Stimulated activated CD8-positive, alpha-beta memory T cell treated with anti-CD3 and anti-CD28 coated beads, Interleukin-4, amount 100 ng/mL, for 24 hours (primary cell): ENCODE measurements at regions not wholly inside any gene's neighbourhood (a gene's known extent, or its start where the extent isn't known, plus 50 kb on each side); places are given as distances from the start of the nearest gene placed in this dataset.

Experiments
- DNase-seq: peaks from one replicate; pipeline ENCODE4 v3.0.0-alpha.2; 2020; ENCODE audit warnings: low read depth

DNA sequence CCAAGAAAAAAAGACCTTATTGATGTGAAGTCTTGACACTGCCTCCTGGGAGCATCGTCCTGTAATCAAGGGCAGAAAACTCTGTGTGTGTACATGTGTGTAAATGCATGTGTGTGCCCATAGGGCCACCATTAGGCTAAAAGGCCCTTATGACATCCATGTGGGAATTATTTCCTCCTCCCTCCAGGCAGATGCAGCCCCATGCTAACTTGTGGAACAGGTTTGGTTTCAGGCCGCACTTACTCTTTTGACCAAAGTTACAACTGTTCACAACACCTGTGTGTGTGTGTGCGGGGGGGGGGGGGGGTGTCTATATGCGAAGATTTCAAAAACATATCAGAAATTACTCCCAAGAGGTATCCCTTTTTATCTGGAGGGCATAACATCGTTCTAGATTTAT is 87.4 kb upstream of the SLC14A2 start:
- no peak for DNase-seq

- no peak for DNase-seq
Measured at GRCh38 chr18:45528712-45529336, 86.5 kb upstream of the SLC14A2 start.

- DNase-seq: no peak
Measured at GRCh38 chr18:45538444-45538843, 76.8 kb upstream of the SLC14A2 start.

- no peak for DNase-seq
Measured at GRCh38 chr18:45539491-45539891, 75.8 kb upstream of the SLC14A2 start.

DNA sequence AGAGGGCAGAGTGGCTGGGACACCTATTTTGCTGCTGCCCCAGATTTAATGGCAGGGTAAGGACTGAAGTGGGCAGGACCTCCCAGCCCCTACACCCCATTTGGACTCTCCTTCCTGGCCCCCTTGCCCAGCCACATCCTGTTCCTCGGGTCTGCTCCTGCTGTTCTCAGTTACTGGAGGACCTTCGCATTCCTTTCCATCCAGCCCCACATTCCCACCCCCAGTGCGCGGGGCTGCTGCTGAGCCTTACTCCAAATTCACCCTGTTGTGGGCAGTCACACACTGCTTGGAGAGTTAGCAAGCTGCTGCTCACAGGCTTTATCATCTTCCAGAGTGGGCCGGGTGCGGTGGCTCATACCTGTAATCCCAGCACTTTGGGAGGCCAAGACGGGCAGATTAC is 75.2 kb upstream of the SLC14A2 start:
- no peak for DNase-seq

GRCh38 chr18:45541421-45541820 is 73.9 kb upstream of the SLC14A2 start:
- DNase-seq: no peak

- no peak for DNase-seq
Measured at GRCh38 chr18:45542043-45542442, 73.2 kb upstream of the SLC14A2 start.

DNA sequence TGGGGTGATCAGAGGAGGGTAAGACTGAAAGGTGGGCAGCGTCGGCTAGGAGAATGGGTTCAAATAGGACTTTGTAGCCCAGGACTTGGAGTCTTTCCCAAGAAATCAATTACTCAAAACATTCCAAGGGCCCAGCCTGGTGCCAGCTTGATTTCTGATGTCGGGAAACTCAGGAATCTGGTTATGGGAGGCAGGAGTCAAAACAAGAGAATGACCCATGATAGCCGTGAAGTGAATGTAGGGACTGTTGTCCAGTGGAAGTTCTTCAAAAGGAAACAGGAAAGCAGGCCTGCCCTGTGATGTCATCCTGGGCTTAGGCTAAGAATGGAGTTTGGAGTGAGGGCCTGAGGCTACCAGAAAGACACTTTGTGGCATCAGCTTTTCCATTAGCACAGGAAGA is 67.4 kb upstream of the SLC14A2 start:
- no peak for DNase-seq

DNA sequence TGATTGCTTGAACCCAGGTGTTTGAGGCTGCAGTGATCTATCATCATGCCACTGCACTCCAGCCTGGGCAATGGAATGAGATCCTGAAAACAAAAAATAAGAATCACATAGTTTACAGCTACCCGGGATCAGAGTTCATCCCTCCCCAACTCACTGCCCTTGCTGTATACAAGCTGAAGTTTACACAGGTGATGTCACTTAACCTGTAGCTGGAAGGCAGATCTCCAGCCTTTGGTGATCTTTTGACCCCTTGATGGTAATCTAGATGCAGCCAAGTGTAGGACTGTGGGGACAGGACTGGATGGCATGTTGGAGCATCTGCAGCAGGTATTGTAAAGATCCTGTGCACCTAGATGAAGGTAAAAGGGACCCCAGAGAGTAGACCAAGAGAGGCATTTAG is 66.7 kb upstream of the SLC14A2 start:
- DNase-seq: no peak

- no peak for DNase-seq
Measured at GRCh38 chr18:45549290-45549689, 66.0 kb upstream of the SLC14A2 start.

GRCh38 chr18:45551142-45551815 is 64.0 kb upstream of the SLC14A2 start:
- DNase-seq: no peak

DNA sequence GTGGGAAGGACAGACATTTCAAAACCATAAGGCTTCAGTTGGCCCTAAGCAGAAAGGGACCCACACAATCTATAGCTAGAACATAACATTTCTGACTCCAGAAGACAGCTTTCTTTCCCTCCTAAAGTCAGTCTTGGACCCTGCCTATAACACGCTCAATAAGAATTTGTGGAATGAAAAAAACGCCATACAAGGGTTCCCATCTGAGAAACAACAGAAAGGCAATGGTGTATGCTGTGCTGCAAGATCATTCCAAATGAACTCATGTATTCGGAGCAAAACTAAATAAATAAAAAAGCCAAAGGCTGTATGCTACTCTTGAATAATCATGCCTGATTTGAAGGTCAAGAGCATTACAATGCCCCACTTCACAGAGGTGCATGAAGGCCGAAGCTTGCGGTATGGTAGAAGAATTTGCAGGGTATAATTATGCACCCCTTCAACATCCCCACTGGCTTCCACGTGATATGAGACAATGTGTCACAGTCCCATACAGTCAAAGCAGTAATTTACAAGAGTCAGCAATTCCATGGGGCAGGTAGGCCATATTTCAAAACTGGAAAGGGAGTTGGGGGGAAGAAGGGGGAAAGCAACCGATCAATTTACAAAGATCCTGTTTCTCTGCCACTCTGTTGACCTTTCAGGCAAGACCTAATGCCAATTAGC is 61.4 kb upstream of the SLC14A2 start:
- no peak for DNase-seq

DNA sequence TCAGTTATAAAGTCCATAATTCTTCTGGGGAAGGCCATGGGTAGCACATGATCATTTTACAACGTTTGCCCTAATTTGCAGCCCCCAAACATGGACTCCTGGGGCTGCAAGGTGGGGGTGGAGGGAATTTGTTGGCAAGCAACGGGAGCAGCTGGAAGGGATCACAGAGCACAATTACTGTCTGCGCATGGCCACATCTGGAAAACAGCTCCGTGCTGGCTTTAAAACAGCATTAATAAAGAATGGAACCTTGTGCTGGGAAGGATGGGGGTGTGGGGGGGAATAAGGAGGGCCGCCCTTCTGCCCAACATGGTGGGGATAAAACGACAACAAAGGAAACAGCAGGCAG is 60.9 kb upstream of the SLC14A2 start:
- no peak for DNase-seq

DNA sequence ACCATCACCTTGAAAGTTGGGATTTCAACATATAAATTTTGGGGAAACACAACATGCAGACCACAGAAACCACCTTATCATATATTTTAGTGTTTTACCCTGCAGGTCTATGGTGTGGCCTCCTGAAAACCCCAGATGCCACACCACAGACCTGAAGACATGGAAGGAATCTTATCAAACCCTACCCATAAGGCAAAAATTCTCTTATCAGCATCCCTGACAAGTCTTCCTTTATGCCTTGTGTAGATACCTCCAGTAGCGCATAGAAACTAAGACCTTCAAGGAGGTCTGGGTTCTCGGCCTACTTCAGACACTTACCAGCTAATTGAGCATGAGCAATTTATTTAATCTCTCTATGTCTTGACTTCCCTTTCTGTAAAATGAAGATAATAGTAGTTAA is 59.1 kb upstream of the SLC14A2 start:
- DNase-seq: no peak

DNA sequence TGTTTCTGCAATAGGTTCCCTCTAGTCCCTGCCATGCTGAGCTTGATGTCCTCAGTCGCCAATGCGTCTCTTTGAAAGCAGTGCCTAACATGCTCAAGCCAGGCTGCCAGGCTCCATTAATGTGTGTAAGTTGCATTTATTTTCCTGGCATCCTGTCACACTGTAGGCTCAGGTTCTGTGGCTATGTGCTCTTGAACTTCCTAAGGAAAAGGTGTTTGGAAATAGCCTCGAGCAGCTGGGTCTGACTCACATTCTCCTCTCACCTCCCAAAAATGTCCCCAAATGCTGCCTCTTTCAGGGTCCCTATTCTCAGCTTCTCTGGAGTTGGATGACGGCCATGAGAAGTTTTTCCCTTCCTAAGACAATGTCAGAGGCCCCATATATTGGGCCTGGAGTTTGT is 58.0 kb upstream of the SLC14A2 start:
- DNase-seq: no peak

DNA sequence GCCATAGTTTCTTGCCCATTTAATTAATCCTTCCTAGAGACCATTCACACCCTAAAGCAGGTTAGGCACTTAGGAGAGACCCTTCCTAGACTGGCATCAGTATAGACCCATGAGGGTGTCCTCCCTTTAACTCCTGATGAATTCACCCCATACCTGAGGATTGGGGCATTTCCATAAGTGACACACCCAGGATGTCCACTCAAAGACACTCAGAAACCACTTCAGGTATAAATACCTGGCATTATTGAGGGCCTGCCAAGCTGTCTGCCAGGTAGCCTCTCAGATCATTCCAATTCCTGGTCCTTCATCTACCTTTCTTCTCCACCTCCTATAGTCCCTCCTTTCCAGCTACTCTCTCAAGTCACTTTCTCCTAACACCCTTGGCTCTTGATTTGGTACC is 57.5 kb upstream of the SLC14A2 start:
- DNase-seq: no peak

- DNase-seq: no peak
Measured at GRCh38 chr18:45559258-45559657, 56.0 kb upstream of the SLC14A2 start.

- DNase-seq: no peak
Measured at GRCh38 chr18:45560870-45561269, 54.4 kb upstream of the SLC14A2 start.

DNA sequence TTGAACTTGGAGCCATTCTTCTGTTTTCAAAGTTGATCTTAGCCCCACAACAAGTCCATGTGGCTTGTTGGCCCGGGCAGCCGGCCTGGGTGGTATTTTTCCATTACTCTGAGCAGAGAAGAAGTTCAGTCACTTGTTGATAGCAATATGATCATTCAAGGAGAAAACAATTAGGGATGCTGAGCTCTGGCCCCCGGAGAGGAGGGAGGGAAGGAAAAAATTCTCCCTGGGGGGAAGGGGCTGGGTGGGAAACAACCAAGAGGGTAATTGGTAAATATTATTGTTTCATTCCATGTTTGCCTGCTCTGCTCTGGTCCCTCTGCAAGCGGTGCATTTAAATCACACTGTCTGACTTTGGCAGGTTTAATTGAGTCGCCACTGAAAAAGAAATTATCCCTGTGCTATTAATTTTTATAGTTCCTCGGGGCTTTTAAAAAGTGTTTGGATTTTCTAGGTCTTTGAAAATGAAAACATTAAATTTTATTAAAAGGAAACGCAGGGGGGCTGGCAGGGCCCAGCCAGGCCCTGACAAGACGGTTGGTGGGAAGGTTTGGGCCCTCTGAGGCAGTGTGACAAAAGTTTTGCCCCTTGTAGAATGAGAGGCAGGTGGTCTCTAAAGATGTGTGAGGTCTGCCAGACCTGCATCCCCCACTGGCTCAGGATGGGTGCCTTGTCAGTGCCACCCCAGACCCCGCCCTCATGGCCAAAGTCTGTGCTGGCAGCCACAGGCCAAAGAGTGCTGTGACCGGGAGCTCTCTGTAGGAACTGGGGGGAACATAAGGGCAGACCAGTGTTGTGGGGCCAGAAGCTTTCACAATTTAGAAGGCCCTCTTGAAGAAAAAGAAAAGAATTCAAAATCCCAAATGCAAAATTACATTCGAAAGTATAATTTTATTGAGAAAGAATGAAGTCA is 52.5 kb upstream of the SLC14A2 start:
- no peak for DNase-seq

- no peak for DNase-seq
Measured at GRCh38 chr18:45565280-45565970, 49.9 kb upstream of the SLC14A2 start.
